Left cardiac atrium (tissue), 4 donors: ENCODE measurements at regions not wholly inside any gene's neighbourhood (a gene's known extent, or its start where the extent isn't known, plus 50 kb on each side); places are given as distances from the start of the nearest gene placed in this dataset.

Experiments
- ATAC-seq, 2 donors: fragments of 200-7000 bp; cut with Tn5 transposase; one replicate each; pipeline ENCODE4 v1.9.1; 2020; ENCODE audit warnings: mild to moderate bottlenecking in 2 of 2, moderate library complexity in 2 of 2
- DNase-seq: peaks from one replicate; pipeline ENCODE4 v3.0.0-alpha.2; 2020
- intact Hi-C, 2 donors: fragments of 100-400 bp; cut with DNase I; formaldehyde crosslinking; loops; one replicate each; pipeline versions ENCODE4 v1.14.1 to v1.15.1; 2022 to 2023
- donor health status: DM: no; HTN: yes; CAD: no.
- donor health status: DM: no; HTN: yes; CAD: no; lungs with severe emphysema.
- donor health status: DM: yes; HTN: yes; CAD: no.
- donor health status: Dilated cardiomyopathy.

DNA sequence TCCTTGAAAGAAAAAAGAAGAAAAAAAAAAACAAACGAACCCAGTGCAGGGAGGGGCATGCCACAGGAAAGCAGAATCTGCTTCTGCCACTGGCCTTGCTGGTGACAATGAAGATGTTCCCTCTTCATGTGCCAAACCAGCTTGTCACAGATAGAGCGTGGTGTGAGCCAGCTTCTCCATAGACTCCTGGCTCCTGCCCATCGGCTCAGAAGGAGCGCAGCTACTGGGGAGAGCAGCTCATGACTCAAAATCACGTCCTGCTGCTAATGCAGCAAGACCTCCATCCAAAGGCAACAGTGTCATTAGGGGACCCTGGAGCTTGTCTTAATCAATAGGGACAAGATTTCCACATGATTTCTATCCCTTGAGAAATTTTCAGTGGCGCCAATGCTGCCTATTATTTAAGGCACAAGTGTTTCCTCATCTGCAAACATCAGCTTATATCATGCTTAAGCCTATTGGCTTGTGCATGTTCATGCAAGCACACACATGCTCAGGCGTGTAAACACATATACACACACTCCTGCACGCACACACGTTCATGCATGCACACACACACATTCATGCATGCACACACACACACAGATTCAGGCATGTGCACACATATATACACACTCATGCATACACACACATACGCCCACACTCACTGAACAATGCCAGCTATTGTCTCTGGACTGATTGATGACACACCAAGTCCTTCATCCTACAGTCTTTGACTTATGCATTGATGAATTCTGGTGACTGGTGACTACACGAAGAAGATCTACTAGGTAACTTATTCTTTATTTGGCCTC is 682.0 kb upstream of the ID2 start:
- intact Hi-C loops = loop anchor here in 1 of 2 donors (5.0 to 10.0 kb wide), 3 partner anchors 155 to 682 kb away; partner anchors contain the start of gene ID2
- peak; percentile 54 for DNase-seq
- peak; percentile 46 to 50 for ATAC-seq

DNA sequence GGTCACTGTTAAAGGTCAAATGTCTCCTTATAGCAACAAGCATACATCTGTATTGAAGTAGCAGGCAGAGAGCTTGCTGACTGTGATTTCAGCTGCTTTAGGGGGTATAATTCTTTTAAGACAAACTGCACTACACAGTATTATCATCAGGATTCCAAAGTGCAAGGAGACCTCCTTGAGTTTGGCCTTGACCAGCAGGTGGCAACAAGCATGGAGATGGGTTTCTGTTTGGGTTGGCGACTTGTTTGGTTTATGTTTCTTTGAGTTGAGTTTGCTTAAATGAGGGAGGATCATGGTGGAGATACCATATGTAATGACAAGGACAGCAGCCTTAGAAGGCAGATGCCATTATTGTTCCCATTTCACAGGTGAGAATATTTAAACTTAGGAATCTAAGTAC is 681.0 kb upstream of the ID2 start:
- ATAC-seq (no peak), DNase-seq (no peak)
- intact Hi-C loops = loop anchor here in 1 of 2 donors (5.0 to 10.0 kb wide), 3 partner anchors 156 to 681 kb away; partner anchors contain the start of gene ID2

DNA sequence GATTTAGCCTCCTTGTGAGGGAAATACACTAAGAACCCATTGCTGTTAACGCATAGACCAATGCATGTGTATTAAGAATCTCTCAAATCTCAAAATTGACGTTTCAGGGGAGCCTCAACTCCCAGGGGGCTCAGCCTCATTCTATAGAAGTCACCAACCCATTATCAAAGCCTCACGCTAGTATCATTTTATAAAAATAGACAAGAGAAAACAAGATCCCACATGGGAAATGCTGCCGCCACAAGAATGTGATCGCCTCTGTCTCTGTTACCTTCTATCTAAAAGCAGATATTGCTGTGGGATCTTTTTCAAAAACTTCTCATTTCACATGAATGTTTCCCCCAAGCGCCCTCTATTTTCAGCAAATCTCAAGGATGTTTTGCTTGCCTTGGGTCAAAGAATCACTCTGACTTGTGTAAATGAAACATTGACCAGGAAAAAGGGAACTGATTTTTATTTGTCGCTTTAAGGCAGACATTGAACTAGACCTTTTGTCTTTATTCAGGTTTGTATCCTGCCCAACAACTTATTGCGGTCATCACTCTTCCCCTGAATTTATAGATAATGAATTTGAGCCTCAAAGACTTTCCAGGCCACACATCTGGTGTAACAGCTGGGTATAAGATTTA is 679.0 kb upstream of the ID2 start:
- intact Hi-C loops = loop anchor here in 1 of 2 donors (5.0 to 10.0 kb wide), 3 partner anchors 158 to 679 kb away; partner anchors contain the start of gene ID2
- DNase-seq (no peak), ATAC-seq (no peak)

DNA sequence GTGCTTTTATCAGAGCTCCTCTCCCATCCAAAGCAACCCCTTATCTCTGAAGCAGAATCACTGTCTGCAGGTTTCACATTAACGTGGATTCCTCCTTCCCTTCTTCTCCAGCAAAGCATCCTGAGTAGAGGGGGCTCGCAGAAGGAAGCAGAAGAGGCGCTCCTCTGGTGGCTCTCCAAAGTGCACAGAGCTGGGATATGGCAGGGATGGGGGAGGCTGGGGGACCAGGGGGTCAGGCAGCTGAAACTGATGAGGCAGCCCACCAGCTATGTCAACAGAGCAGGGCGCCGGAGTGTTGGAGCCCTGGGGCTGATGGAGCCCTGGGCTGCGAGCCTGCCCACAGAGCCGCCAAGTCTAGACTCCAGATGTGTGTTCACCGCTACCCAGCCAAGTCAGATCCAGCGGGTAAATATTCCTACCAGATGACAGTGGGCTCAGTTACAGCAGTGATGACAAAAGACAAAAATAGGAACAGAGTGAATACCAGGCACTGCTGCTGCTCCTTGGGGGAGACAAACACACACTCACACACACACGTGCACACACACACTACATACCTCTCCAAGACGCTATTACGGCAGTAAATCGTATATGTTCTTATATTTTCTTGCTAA is 678.3 kb upstream of the ID2 start:
- intact Hi-C loops = loop anchor here in 1 of 2 donors (5.0 to 10.0 kb wide), 3 partner anchors 159 to 679 kb away; partner anchors contain the start of gene ID2
- DNase-seq (peak; percentile 75), ATAC-seq (peak; percentile 94)

DNA sequence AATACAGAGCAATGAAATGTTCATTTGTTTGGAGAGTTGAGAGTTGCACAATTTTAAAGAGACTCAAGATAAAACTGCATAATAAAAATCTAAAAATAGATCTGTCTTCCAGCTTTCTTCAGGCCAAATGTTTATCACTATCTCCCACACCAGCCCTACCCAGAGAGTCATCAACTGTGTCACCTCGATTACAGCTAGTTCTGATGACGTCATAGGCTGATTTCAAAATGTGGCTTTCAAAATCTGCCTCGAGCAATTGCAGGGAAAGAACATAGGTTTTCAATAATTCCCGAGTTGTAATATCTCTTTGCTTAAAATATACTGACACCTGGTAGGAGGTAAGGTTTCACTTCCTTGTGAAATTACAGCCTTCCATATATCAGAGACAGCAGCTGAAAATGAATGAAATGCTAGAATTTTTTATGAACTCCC is 677.6 kb upstream of the ID2 start:
- intact Hi-C loops = loop anchor here in 1 of 2 donors (5.0 to 10.0 kb wide), 3 partner anchors 159 to 678 kb away; partner anchors contain the start of gene ID2
- peak; percentile 69 to 88 for ATAC-seq
- DNase-seq = no peak

DNA sequence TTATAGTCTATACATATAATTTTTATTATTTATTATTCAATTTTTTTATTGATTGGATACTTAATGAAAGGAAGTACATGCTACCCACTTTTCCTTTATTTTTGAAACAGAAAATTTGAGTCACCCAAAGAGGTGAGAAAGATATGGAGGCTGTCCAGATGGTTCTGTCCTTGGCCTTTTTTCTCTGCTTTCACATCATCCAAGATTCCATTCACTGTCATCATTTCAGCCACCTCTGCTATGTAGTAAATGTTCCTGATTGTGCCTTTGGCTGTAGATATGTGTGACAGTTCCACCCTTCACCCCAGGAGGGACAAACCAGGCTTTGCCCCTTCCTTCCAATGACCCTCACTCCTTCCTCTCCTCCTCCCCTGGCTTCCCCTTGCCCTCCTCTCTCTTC is 675.7 kb upstream of the ID2 start:
- no peak for DNase-seq
- intact Hi-C loops = loop anchor here in 1 of 2 donors (10.0 kb wide), 1 partner anchor 161 kb away; no protein-coding TSS in a partner anchor
- no peak for ATAC-seq

DNA sequence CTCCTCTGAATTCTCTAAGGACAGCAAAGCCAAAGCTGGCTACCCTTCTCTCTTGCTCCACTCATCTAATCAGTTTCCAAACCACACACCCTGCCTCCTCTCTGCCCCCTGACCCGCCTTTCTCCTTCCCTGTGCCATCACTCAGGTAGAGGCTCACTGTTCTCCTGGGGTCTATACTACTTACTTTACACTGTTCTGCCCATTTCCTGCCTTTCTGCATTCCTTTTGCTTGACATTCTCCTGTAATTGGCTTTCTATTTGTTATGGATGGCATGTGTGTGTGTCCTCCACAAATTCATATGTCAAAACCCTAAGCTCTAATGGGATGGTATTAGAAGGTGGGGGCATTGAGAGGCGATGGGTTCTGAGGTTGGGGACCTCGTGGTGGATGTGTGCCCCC is 675.2 kb upstream of the ID2 start:
- ATAC-seq (no peak), DNase-seq (no peak)
- intact Hi-C loops = loop anchor here in 1 of 2 donors (10.0 kb wide), 1 partner anchor 162 kb away; no protein-coding TSS in a partner anchor

DNA sequence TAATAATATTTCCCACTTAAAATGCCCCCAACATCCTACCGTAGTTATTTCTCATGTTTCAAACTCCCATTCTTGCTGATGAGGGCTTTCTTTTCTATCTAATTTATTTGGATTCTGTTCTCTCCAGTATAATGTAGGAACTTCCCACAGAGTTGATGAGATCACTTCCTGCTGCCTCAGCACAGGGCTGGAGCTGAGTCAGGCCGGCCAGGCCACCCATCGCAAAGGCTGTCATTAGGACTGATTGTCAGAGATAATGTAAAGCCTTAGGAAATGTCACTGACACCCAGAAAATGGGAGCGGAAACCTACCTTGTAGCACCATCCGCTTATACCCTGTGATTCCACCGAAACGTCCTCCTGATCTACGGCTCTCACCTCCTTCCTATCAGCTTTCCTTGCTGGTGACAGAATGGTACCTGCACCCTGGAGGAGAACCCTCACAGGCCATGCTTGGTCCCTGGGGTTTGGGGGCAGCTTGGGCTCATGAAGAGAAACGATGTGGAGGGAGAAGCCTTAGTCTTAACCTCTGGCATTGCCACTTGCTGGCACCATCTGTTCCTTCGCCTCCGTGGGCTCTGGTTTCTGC is 672.8 kb upstream of the ID2 start:
- DNase-seq (no peak), ATAC-seq (no peak)
- intact Hi-C loops = loop anchor here in 1 of 2 donors (10.0 kb wide), 1 partner anchor 164 kb away; no protein-coding TSS in a partner anchor

DNA sequence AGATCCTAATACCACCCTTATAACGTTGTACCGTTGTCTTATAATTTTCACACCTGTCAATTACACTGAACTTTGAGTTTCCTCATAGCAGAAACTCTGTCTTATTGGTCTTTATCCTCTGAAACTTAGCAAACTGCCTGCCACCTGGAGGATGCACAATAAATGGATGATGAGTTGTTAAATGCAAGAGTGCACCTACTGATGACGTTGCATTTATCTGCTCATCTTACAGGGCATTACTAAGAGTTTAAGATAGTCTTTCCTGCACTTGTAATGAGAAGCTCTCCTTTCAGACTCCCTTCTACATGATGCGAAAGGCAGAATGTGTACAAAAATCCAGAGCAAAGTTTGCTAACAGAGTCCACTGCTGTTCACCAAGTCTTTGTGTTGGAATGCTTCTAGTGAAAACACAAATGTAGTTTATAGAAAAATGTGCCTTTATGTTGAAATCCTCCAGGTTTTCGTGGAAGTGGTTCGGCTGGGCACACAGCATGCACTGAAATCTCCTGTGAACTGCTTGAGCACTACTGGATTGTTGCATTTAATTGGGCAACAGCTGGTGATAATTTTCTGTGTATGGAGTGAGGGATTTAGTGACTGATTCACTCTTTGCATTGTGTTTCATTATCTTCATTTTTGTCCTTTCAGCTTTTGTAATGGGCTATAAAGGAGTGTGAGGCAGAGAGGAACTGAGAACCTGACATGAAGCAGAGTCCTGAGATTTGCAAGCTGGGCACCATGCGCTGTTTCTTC is 665.8 kb upstream of the ID2 start:
- no peak for ATAC-seq

DNA sequence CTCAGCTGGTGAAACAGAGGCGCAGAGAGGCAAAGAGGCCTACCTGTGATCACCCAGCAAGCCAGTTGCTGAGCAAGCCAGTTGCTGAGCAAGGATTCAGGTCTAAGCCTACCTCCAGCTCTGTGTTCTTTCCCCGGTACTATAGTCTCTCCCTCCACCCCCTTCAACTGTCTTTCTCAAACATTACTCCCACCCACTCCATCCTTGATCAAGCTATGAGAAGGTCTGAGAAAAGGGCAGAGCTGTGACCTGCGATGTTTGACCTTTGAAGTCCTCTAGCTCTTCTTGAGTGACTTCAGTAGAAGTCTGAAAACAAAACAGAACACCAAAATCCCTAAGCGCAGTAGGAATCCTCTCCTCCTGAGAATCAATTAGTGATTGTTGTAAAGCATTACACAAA is 665.2 kb upstream of the ID2 start:
- intact Hi-C loops = no loop called here
- ATAC-seq = no peak
- no peak for DNase-seq

More for the DNA sequence above, 665.8 kb upstream of the ID2 start:
- intact Hi-C loops = no loop called here
- DNase-seq = no peak

DNA sequence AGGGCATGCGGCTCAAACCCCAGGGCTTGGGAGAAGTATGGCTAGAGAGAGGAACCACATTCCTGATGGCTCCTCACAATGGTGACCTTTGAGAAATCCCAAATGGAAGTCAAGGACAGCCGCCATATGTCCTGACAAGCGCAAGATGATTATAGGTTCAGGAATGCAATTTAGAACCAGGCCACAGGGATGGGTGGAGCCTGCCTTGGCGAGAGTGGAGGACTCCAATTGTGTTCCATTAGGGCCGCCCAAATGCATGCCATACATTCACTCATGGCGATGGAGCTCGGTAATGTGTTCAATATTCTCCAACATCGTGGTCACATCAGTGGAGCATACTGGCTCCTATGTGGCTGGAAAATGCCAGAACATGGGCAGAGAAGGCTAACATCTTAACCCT is 662.9 kb upstream of the ID2 start:
- intact Hi-C loops = no loop called here
- DNase-seq = no peak
- no peak for ATAC-seq

DNA sequence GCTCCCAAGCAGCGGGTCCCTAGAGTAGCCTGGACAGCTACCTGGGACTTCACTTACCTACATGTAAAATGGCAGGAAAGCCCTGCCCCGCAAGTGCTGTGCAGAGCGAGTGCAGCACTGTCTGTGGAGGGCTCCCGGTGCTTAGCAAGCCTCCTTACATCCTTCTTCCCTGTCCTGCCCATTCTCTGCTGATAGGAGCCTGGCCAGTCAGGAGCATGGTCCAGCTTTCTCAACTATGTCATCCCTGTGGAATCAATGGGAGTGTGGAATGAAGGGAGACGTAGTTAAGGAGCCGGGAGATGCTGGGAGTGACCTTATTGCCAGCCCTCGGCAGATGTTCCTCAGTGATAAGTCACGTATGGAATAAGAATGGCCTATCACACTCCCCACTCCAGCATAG is 661.9 kb upstream of the ID2 start:
- intact Hi-C loops = no loop called here
- peak in 1 of 2 donors; percentile 5 for ATAC-seq
- no peak for DNase-seq

DNA sequence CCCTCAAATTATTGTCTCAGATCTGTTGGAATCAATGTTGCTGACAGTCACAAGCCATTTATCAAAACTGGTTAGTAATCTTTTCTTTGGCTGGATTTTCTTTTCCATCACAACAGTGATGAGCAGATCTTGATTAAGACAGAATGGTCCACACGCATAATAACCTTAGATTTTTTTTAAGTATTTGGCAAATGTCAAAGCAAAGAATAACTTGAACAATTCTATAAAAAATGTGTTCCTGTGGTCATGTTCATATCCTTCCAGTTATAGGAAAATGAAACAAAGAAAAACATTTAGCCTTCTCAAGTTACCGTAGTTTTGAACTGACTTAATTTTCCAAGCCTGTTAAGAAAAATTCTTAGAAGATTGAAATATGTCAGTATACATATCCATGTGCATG is 659.9 kb upstream of the ID2 start:
- intact Hi-C loops = no loop called here
- ATAC-seq = no peak

DNA sequence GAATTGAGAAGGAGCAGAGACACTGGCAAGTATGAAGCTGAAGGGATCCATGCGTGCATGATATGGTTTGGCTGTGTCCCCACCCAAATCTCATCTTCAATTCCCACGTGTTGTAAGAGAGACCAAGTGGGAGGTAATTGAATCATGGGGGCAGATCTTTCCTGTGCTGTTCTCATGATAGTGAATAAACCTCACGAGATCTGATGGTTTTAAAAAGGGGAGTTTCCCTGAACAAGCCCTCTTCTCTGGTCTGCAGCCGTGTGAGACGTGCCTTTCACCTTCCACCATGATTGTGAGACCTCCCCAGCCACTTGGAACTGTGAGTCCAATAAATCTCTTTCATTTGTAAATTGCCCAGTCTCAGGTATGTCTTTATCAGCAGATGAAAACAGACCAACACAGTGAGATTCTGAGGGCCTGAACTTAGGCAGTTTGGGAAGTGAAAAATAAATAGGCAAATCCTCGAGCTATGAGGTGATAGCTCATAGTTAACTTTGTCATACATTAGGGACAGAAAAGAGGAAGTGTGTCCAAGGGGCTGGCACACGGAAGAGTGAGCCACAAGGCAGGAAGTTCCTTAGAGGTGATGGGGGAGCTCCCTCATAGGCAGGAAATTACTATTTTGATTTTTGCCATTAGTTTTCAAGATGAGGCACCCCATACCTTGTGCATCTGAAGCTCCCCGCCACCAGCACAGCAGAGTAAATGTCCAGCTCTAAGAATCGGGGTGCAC is 658.8 kb upstream of the ID2 start:
- intact Hi-C loops = no loop called here
- ATAC-seq (no peak), DNase-seq (no peak)

More for the DNA sequence above, 659.9 kb upstream of the ID2 start:
- no peak for DNase-seq

DNA sequence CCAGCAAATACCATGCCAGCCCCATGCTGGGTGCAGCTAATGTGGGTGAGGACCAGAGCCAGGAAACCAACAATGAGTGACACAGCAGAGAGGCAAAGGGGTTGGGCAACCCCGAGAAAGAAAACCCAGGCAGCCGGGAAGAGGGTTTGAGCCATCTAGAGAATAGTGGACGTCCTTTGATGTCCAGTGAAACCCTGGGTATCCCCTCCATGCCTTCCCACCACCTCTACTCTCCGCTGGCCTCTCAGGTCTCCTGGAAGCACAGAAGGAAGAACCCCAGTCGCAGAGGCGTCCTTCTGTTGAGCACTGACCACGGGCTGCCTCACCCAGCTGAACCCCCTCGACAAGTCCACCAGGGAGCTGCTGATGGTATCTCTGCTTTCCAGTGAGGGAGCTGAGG is 657.4 kb upstream of the ID2 start:
- DNase-seq = no peak
- ATAC-seq = no peak
- intact Hi-C loops = no loop called here

DNA sequence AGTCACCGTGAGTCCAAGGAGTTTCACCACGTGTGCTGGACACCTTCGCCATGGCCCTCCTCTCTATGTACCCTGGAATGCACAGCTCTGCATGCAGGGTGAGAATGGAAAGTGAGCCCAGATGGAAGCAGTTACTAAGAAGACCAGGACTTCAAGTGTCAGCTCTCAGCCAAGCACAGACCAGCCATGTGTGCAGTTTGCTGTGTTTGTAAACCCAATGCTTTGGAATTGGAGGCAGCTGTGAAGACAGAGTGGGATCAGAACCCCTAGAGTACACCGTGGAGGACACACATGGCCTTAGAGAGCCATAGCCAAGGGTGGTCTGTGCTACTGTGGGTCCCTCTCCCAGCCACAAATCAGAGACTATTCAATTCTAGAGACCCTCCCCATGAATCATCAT is 655.5 kb upstream of the ID2 start:
- DNase-seq = no peak
- ATAC-seq = no peak
- intact Hi-C loops = no loop called here

DNA sequence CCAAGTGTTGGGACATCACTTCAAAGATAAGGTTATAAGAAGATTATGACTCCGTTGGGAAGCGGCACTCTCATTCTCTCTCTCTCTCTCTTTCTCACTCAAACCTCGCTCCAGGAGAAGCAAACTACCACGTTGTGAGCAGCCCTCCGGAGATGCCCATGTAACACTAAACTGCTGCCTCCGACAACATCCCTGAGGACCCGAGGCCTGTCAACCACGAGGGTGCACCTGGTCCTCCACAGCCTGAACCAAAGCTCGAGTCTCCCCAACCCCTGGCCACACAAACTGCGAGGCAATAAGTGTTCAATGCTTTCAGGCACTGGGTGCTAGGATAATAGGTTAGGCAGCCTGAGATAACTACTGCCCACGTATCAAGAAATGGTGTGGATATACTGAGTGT is 654.5 kb upstream of the ID2 start:
- intact Hi-C loops = no loop called here
- DNase-seq (no peak), ATAC-seq (no peak)

DNA sequence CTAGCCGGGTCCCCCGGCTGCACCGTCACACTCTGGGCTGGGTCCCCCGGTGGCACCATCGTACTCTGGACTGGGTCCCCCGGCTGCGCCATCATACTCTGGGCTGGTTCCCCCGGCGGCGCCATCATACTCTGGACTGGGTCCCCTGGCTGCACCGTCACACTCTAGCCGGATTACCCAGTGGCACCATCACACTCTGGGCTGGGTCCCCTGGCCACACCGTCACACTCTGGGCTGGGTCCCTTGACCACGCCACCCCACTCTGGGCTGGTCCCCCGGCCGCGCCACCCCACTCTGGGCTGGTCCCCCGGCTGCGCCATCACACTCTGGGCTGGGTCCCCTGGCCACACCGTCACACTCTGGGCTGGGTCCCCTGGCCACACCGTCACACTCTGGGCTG is 653.8 kb upstream of the ID2 start:
- intact Hi-C loops = no loop called here
- DNase-seq = no peak
- no peak for ATAC-seq
